ENCODE measurements at regions not wholly inside any gene's neighbourhood (a gene's known extent, or its start where the extent isn't known, plus 50 kb on each side); places are given as distances from the start of the nearest gene placed in this dataset.
A peak's percentile ranks its signal among the peaks of the same experiment; 100 is the strongest.

DNA sequence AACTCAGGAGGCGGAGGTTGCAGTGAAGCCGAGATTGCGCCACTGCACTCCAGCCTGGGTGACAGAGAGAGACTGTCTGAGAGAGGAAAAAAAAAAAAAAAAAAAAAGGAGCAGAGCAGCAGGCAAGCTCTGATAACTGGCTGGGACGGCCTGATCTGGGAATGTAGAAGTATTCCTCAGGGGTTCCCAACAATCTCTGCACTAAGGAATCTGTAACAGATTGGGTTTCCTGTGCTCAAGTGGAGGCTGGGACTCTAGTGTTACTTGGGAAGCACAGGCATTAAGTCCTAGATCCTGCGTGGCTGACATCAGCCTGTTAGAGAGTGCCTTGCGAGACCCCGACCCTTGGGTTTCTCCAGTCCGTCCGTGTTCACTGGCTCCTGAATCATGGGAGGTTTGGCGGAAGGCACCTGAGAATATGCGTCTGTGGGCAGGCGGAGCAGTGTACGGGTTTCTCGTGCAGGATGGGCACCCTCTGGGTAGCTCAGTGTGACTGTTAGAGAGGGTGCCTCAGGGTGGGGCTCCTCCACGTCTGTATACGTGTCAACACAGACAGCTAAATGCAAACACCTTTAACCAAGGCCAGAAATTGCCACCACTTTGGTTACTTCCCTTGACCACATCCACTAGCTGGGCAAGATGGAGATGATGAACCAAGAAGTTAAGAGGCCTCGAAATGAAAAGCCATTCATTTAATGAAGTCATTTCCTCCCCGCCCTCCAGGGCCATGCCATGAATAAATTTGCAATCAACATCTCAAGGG is 174.9 kb upstream of the RPL38 start:
- peaks cover 4% of the 10 kb centered on the region for H3K4me1 Mint-ChIP-seq (ENCODE audit: low read depth)
- no peaks in the 10 kb centered on the region for H3K9me3 Mint-ChIP-seq
- no peak overlapping the region for H3K4me3 Mint-ChIP-seq
- H3K27me3 Mint-ChIP-seq (ENCODE audit: low read depth): peaks cover 10% of the 10 kb centered on the region
- H3K27ac Mint-ChIP-seq: no peak overlapping the region
- no peaks in the 10 kb centered on the region for H3K36me3 Mint-ChIP-seq (ENCODE audit: low read depth)
- DNase-seq (ENCODE audit: low spot score): no peak

DNA sequence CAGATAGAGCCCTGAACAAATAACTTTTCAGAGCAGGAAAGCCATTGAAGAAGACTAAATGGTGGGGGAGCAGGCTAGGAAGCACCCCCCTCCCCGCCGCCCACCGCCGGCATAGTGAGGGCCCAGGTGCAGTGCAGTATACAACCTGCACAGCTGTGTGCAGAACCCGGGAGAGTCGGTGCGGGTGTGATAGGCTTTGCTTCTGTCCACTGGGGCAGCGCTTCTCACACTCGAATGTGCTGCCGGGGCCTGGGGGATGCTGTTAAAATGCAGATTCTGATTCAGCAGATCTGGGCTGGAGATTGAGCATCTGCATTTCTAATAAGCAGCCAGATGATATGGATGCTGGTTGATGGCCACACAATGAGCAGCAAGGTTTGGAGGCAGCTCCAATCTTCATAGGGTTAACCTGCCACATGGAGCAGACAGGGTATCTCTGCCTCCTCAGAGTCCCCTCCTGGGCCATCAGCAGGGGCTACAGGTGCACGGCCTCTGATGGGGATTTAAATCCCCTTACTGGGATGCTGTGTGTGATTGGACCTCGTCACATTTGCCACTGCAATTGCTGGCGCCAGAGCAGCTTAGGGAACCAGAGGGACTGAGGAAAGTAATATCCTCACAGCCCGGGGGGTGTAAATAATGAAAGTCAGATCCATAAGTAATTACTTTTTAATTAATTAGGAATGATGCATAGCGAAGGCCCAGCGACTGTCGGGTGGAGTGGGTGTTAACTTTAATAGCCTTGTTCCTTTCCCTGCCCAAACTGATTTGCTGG is 172.0 kb upstream of the RPL38 start:
- Mint-ChIP-seq H3K9me3 (no peaks in the 10 kb centered on the region), H3K27ac (no peak overlapping the region), H3K27me3 (ENCODE audit: low read depth) (no peaks in the 10 kb centered on the region), H3K4me3 (no peak overlapping the region), H3K4me1 (ENCODE audit: low read depth) (peaks cover 4% of the 10 kb centered on the region), H3K36me3 (ENCODE audit: low read depth) (no peaks in the 10 kb centered on the region)
- no peak for DNase-seq (ENCODE audit: low spot score)

DNA sequence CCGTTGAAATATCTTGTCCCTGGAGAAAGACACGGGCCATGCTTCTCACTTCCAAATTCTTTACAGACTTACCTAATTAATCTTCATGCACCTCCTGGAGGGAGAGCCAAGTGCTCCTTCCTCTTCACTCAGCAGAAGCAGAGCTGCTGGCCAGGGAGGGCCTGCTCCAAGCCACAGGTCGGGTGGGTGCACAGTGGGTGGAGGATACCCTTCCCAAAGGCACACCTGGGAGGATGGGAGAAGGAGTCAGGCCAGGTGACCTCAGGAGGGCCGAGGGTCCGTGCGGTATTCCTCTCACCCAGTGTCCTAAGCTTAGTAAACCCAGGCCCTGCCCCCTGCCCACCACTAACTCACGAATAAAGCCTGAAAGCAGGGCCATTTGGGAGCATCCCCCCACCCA is 171.3 kb upstream of the RPL38 start:
- no peak overlapping the region for H3K27ac Mint-ChIP-seq
- no peaks in the 10 kb centered on the region for H3K9me3 Mint-ChIP-seq
- peaks cover 4% of the 10 kb centered on the region for H3K4me1 Mint-ChIP-seq (ENCODE audit: low read depth)
- H3K27me3 Mint-ChIP-seq (ENCODE audit: low read depth): no peaks in the 10 kb centered on the region
- H3K4me3 Mint-ChIP-seq: no peak overlapping the region
- no peak for DNase-seq (ENCODE audit: low spot score)
- no peaks in the 10 kb centered on the region for H3K36me3 Mint-ChIP-seq (ENCODE audit: low read depth)

DNA sequence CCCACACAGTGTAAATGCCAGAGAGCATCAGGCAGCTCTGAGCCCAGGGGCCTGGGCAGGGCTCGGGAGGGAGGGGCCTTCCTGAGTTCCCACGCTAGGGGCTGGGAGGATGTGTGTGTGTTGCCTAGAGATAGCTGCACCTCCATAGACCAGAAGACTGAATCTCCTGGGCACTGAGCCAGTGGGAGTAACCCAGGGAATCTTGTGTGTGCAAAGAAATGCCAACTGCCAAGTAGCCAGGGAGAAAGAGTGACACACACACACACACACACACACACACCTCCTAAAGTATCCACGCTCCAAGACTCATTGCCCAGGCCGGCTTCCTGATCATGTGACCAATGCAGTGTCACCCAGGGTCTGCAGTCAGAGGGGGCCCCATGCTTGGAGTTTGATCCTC is 166.2 kb upstream of the RPL38 start:
- no peak overlapping the region for H3K27ac Mint-ChIP-seq
- H3K4me3 Mint-ChIP-seq: no peak overlapping the region
- no peaks in the 10 kb centered on the region for H3K4me1 Mint-ChIP-seq (ENCODE audit: low read depth)

DNA sequence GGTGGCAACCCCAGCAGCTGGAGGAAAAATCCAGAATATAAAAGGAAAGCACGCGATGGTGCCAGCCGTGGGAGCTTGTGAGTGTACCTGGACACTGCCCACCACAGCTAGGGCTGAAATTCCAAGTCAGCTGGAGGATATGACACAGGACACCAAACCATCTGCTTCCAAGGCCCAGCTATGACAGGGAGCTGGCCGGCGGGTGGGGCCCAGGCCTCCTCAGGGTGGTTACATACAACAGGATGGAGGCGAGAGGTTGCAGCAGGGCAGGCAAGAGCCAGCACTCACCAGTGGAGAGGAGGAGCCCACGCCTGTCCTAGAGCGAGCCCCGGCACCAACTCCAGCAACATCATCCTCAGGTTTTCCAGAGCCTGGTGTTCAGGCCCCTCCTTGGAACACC is 163.2 kb upstream of the RPL38 start:
- no peaks in the 10 kb centered on the region for H3K9me3 Mint-ChIP-seq
- no peaks in the 10 kb centered on the region for H3K36me3 Mint-ChIP-seq (ENCODE audit: low read depth)
- no peaks in the 10 kb centered on the region for H3K27me3 Mint-ChIP-seq (ENCODE audit: low read depth)
- no peak overlapping the region for H3K27ac Mint-ChIP-seq
- DNase-seq (ENCODE audit: low spot score): no peak
- H3K4me1 Mint-ChIP-seq (ENCODE audit: low read depth): peaks cover 4% of the 10 kb centered on the region
- H3K4me3 Mint-ChIP-seq: no peak overlapping the region

More for the DNA sequence above, 166.2 kb upstream of the RPL38 start:
- Mint-ChIP-seq H3K27me3 (ENCODE audit: low read depth) (no peaks in the 10 kb centered on the region), H3K9me3 (no peaks in the 10 kb centered on the region), H3K36me3 (ENCODE audit: low read depth) (no peaks in the 10 kb centered on the region)
- DNase-seq (ENCODE audit: low spot score): no peak

DNA sequence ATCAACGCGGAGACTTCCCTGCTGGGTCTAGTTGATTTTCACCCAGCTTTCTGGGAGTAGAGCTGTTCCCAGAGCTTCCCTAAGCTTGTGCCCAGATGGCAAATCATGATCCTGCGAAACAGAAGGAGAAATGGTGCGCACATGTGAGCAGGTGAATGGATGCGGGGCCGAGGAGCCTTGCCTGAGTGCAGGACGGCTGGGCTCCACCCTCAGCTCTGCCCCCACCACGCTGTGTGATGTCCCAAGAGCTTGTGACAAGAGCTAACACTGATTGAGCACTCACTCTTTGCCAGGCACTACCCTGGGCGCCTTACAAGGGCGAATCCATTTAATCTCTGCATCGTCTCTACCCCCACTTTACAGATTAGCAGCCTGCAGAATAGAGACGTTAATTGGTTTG is 162.7 kb upstream of the RPL38 start:
- H3K36me3 Mint-ChIP-seq (ENCODE audit: low read depth): no peaks in the 10 kb centered on the region
- no peak for DNase-seq (ENCODE audit: low spot score)
- peaks cover 4% of the 10 kb centered on the region for H3K4me1 Mint-ChIP-seq (ENCODE audit: low read depth)
- no peaks in the 10 kb centered on the region for H3K27me3 Mint-ChIP-seq (ENCODE audit: low read depth)
- H3K9me3 Mint-ChIP-seq: no peaks in the 10 kb centered on the region
- no peak overlapping the region for H3K27ac Mint-ChIP-seq
- no peak overlapping the region for H3K4me3 Mint-ChIP-seq

DNA sequence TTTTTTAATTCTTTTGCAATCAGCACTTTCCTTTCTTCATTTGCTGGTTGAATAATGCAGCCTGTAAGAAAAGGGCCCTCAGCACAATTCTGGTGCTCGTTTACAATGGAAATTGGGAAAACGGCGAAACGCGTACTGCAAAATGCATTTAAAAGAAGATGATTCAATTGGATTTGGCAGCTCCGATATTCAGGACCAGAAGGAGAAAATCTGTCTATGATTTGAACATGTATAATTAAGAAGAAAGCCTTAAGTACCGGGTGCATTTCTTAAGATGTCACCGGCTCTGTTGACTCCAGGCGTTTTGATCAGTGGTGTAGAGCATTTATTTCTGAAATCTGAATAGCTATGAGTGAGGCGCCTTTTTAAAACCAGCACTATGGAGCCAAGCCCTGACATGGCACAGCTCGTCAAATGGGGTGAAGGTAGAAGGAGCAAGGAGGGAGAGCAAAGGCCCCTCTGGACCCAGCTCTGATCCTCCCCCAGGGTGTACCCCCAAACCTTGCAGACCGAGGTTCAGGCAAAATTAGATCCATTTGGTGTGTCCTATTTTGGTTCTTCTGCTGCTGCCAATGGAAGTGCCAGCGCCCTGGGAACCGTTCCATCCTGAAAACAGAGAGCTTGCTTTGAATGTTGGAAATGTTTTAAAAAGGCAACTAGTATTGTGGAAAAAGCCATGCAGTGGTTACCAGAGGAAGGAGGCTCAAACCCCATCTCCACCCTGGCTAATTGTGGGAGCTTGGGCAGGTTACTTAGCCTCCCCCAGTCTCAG is 161.4 kb upstream of the RPL38 start:
- H3K36me3 Mint-ChIP-seq (ENCODE audit: low read depth): no peaks in the 10 kb centered on the region
- H3K4me1 Mint-ChIP-seq (ENCODE audit: low read depth): peaks cover 4% of the 10 kb centered on the region
- H3K27ac Mint-ChIP-seq: no peak overlapping the region
- H3K9me3 Mint-ChIP-seq: no peaks in the 10 kb centered on the region
- peaks cover 2% of the 10 kb centered on the region for H3K27me3 Mint-ChIP-seq (ENCODE audit: low read depth)
- DNase-seq (ENCODE audit: low spot score): no peak
- no peak overlapping the region for H3K4me3 Mint-ChIP-seq

DNA sequence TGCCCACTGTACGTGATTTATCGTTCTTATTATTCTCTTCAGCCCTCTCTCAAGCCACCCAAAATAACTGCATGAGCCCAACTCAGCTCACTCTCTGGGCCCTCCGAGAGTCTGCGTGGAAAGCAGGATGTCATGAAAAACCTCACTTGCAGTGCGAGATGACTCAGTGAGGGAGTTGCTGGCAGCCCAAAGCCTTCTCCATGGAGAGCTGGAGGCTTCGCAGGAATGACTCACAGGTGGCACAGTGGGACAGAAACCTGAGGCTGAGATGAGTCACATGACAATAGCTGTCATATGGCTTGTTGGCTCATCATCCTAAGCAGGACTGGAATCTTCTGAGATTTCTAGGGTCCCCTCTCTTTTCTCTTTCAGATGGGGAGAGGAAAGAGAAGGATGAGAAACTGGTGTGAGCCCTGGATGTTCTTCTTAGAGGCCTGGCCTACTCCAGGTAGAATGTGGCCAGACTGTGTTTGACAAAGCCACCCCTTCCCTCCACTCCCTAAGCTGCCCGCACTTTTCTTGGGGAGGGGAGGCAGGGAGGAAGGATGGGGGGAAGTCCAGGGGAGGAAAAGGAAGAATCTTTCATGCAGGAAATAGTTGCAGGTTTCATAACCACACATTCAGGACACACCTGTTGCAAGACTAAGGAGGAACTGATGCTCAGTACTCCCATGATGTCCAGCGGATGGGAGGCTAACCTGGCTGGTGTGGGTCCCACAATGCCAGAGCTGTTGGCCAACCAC is 160.6 kb upstream of the RPL38 start:
- H3K27ac Mint-ChIP-seq: peak overlapping the region; percentile 52
- H3K4me1 Mint-ChIP-seq (ENCODE audit: low read depth): peaks cover 4% of the 10 kb centered on the region
- H3K4me3 Mint-ChIP-seq: no peak overlapping the region
- H3K27me3 Mint-ChIP-seq (ENCODE audit: low read depth): peaks cover 2% of the 10 kb centered on the region
- peak; percentile 51 for DNase-seq (ENCODE audit: low spot score)
- H3K9me3 Mint-ChIP-seq: no peaks in the 10 kb centered on the region
- no peaks in the 10 kb centered on the region for H3K36me3 Mint-ChIP-seq (ENCODE audit: low read depth)

DNA sequence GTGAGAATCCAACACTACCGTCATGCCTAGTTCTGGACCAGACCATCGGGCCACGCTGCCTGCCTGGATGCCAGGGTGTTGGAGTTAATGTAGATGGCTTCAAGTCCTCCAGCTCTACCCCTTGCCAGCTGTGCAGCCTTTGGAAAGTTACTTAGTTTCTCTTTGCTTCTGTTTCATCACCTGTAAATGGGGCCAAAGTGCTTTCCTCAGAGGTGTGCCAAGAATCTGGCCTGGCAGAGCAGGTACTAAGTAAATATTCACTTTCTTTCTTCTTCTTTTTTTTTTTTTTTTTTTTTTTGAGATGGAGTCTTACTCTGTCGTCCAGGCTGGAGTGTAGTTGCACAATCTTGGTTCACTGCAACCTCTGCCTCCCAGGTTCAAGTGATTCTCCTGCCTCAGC is 159.5 kb upstream of the RPL38 start:
- Mint-ChIP-seq H3K4me3 (no peak overlapping the region), H3K27ac (no peak overlapping the region), H3K9me3 (no peaks in the 10 kb centered on the region), H3K27me3 (ENCODE audit: low read depth) (peaks cover 2% of the 10 kb centered on the region), H3K4me1 (ENCODE audit: low read depth) (peaks cover 4% of the 10 kb centered on the region), H3K36me3 (ENCODE audit: low read depth) (no peaks in the 10 kb centered on the region)
- no peak for DNase-seq (ENCODE audit: low spot score)

DNA sequence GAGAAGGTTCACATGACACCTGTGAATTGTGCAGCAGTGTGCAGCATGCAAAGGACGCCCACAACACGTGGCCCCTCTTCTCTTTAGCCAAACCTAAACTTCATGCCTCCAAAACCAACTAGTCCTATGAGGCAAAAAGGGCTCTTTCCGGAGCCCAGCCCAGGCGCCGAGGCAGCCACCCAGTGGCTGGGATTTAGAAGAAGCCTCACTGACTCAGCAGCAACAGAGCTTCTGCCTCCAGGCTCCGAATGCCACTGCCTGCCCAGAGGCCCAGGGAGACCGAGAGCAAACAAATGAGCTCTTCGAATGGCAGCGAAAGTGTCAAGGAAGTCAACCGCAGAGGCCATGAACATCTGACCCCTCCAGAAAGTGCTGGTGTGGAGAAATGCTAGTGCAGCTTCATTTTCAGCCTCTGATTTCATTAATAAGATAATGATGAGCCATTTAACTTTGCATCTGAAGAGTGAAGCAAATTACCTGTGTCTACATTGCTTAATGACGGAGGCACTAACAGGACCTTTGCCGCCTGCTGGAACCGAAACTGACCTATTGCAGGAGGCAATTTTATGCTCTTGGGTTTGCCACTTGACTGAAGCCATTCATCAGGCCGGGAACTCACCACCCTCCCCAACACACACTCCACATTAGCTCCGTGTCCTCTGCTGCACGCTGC is 157.7 kb upstream of the RPL38 start:
- DNase-seq (ENCODE audit: low spot score): no peak
- H3K4me3 Mint-ChIP-seq: no peak overlapping the region
- H3K27me3 Mint-ChIP-seq (ENCODE audit: low read depth): peaks cover 2% of the 10 kb centered on the region
- no peak overlapping the region for H3K27ac Mint-ChIP-seq
- no peaks in the 10 kb centered on the region for H3K9me3 Mint-ChIP-seq
- H3K36me3 Mint-ChIP-seq (ENCODE audit: low read depth): no peaks in the 10 kb centered on the region
- peaks cover 4% of the 10 kb centered on the region for H3K4me1 Mint-ChIP-seq (ENCODE audit: low read depth)

DNA sequence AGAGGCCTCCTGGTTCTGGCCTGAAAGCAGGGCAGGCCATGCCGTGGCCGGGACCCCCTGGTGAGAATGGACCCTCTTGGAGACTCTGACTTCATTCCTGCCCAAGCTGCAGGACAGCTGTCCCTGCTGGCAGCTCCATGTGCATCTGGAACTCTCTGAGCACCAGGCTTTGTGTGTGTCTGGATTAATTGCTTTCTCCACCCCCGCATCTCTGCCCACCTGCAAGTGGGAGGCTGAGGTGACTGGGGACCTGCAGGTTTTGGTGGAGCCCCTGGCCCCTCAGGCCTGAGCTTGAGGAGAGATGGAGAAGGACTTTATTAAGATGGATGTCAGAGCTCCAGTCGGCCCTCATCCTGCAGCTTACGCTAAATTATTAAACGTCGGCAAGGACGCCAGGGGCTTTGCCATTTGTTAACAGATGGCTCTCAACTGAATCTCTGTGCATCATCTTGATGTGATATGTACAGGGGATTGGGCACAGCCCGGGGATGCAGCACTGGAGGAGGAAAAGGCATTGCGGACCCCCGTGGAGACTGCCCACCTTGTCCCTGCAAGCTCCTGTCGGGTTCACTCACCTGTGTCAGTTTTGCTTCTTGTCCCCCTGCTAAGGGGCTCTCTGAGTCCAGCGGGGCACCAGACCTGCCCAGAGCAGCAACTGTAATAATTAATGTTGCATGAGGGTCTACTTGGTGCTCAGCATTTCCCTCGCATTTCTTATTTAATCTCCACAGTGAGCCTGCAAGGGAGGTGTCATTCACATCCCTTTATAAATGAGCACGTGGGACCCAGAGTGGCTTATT is 154.1 kb upstream of the RPL38 start:
- Mint-ChIP-seq H3K4me3 (no peak overlapping the region), H3K27me3 (ENCODE audit: low read depth) (peaks cover 8% of the 10 kb centered on the region), H3K36me3 (ENCODE audit: low read depth) (no peaks in the 10 kb centered on the region), H3K4me1 (ENCODE audit: low read depth) (no peaks in the 10 kb centered on the region), H3K9me3 (no peaks in the 10 kb centered on the region), H3K27ac (no peak overlapping the region)
- DNase-seq (ENCODE audit: low spot score): no peak

DNA sequence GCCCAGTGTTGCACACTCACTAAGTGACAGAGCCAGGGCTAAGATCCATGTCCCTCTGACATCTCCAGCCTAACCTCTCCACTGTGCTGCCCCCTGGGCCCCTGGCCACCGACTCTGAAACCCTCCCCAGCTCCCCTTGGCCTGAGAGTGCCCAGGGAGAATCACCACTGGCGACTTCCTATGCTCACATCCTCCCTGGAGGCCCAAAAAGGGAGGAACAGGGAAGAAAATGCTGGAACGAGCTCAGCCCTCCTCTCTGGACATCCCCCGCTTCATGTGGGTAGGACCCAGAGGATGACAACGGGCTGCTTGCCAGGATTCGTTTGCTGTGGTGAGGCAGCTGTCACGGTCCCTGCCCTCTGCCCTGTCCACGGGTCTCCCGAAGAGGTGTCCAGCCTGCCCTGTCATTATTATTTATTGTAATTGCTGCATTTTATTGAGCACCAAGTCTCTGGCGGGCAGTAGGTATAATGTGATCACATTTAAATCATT is 153.5 kb upstream of the RPL38 start:
- DNase-seq (ENCODE audit: low spot score): no peak
- Mint-ChIP-seq H3K36me3 (ENCODE audit: low read depth) (no peaks in the 10 kb centered on the region), H3K27me3 (ENCODE audit: low read depth) (peaks cover 8% of the 10 kb centered on the region), H3K9me3 (no peaks in the 10 kb centered on the region), H3K27ac (no peak overlapping the region), H3K4me3 (no peak overlapping the region), H3K4me1 (ENCODE audit: low read depth) (no peaks in the 10 kb centered on the region)
